Liver (tissue), 8 donors: ENCODE measurements at regions not wholly inside any gene's neighbourhood (a gene's known extent, or its start where the extent isn't known, plus 50 kb on each side); places are given as distances from the start of the nearest gene placed in this dataset.

Experiments
- DNase-seq: peaks from one replicate; pipeline ENCODE4 v3.0.0-alpha.2; 2017; ENCODE audit warnings: low spot score
- H3K27ac ChIP-seq, 2 donors: one replicate each; pipeline ENCODE4 v1.7.0; 2013; ENCODE audit warnings: inconsistent platforms in 2 of 2, low read length in 2 of 2, control low read depth in 1 of 2, low read depth in 1 of 2, mild to moderate bottlenecking in 1 of 2
- H3K27me3 ChIP-seq, 4 donors: one replicate each; pipeline versions ENCODE4 v1.6.1 to v1.7.0; 2013; ENCODE audit warnings: low read length in 3 of 4, inconsistent platforms in 1 of 4, mild to moderate bottlenecking in 1 of 4, moderate library complexity in 1 of 4; ENCODE audit not compliant: control insufficient read depth in 4 of 4, insufficient read depth in 4 of 4
- H3K36me3 ChIP-seq, 4 donors: one replicate each; pipeline versions ENCODE4 v1.6.1 to v1.7.0; 2013; ENCODE audit warnings: low read length in 3 of 4, mild to moderate bottlenecking in 3 of 4, low read depth in 1 of 4, moderate library complexity in 1 of 4; ENCODE audit not compliant: control insufficient read depth in 4 of 4, insufficient read depth in 3 of 4
- H3K4me1 ChIP-seq, 4 donors: one replicate each; pipeline versions ENCODE4 v1.6.1 to v1.7.0; 2013; ENCODE audit warnings: low read length in 3 of 4, mild to moderate bottlenecking in 3 of 4, moderate library complexity in 1 of 4; ENCODE audit not compliant: control insufficient read depth in 4 of 4, insufficient read depth in 4 of 4
- H3K4me3 ChIP-seq, 3 donors: one replicate each; pipeline versions ENCODE4 v1.6.1 to v1.7.0; 2013; ENCODE audit warnings: low read length in 3 of 3, control low read depth in 1 of 3, low read depth in 1 of 3, mild to moderate bottlenecking in 1 of 3
- H3K9ac ChIP-seq, 2 donors: one replicate each; pipeline ENCODE4 v1.7.0; 2013; ENCODE audit warnings: low read length in 2 of 2, mild to moderate bottlenecking in 2 of 2, moderate library complexity in 2 of 2, control low read depth in 1 of 2, low read depth in 1 of 2
- H3K9me3 ChIP-seq, 4 donors: one replicate each; pipeline versions ENCODE4 v1.6.1 to v1.7.0; 2013; ENCODE audit warnings: low read length in 3 of 4; ENCODE audit not compliant: control insufficient read depth in 4 of 4
- ATF3 ChIP-seq: IDR thresholded peaks from 2 replicates; pipeline ENCODE4 v1.6.1; 2016; ENCODE audit warnings: antibody characterized with exemption
- CTCF ChIP-seq: fragments of 150-350 bp; IDR thresholded peaks from 2 replicates; pipeline ENCODE4 v1.5.1; 2017; ENCODE audit warnings: improper control_type of control experiment, low read depth, low read length; ENCODE audit not compliant: missing input control
- FOXA1 ChIP-seq: IDR thresholded peaks from 2 replicates; pipeline ENCODE4 v1.6.1; 2016; ENCODE audit warnings: antibody characterized with exemption
- FOXA2 ChIP-seq: IDR thresholded peaks from 2 replicates; pipeline ENCODE4 v1.6.1; 2016; ENCODE audit warnings: antibody characterized with exemption
- GABPA ChIP-seq, 2 donors: IDR thresholded peaks in 1 of 2; conservative IDR thresholded peaks in 1 of 2; 2 replicates each; pipeline ENCODE4 v1.6.1; 2016; ENCODE audit warnings: antibody characterized with exemption in 2 of 2, mild to moderate bottlenecking in 1 of 2, moderate library complexity in 1 of 2
- HNF4A ChIP-seq, 2 donors: conservative IDR thresholded peaks; 2 replicates each; pipeline ENCODE4 v1.6.1; 2016; ENCODE audit warnings: antibody characterized with exemption in 2 of 2, mild to moderate bottlenecking in 2 of 2
- JUND ChIP-seq, 2 donors: IDR thresholded peaks; 2 replicates each; pipeline ENCODE4 v1.6.1; 2016; ENCODE audit warnings: antibody characterized with exemption in 2 of 2
- MAX ChIP-seq: IDR thresholded peaks from 2 replicates; pipeline ENCODE4 v1.6.1; 2016; ENCODE audit warnings: antibody characterized with exemption
- RAD21 ChIP-seq, 2 donors: IDR thresholded peaks; 2 replicates each; pipeline ENCODE4 v1.6.1; 2016; ENCODE audit warnings: antibody characterized with exemption in 2 of 2, mild to moderate bottlenecking in 2 of 2
- REST ChIP-seq: IDR thresholded peaks from 2 replicates; pipeline ENCODE4 v1.6.1; 2016; ENCODE audit warnings: antibody characterized with exemption, mild to moderate bottlenecking
- RXRA ChIP-seq, 2 donors: IDR thresholded peaks; 2 replicates each; pipeline ENCODE4 v1.6.1; 2017 to 2018; ENCODE audit warnings: antibody characterized with exemption in 2 of 2, mild to moderate bottlenecking in 1 of 2
- SP1 ChIP-seq: IDR thresholded peaks from 2 replicates; pipeline ENCODE4 v1.6.1; 2018; ENCODE audit warnings: antibody characterized with exemption, mild to moderate bottlenecking
- ZBTB33 ChIP-seq: IDR thresholded peaks from 2 replicates; pipeline ENCODE4 v1.6.1; 2016; ENCODE audit warnings: antibody characterized with exemption
- WGBS: extraction: QIAGEN DNeasy Blood & Tissue Kit; methylation state at CpG from one replicate; pipeline ENCODE4 v1.1.7; 2013; 5-methylcytosine and 5-hydroxymethylcytosine counted together
- donor health status: healthy.
- donor health status: healthy.
- donor health status: healthy.
- donor health status: healthy.
- donor health status: healthy.

- Histone ChIP-seq H3K4me3 (no peak overlapping the region), H3K27ac (no peak overlapping the region), H3K36me3 (no peaks in the 10 kb centered on the region), H3K4me1 (no peaks in the 10 kb centered on the region), H3K27me3 (peaks cover 0 to 3% (median under 1%) of the 10 kb centered on the region in 4 donors), H3K9ac (no peak overlapping the region), H3K9me3 (no peaks in the 10 kb centered on the region)
- DNase-seq = no peak
- no peak for TF ChIP-seq ATF3
- no peak for TF ChIP-seq GABPA (IDR thresholded peaks at IDR 0.05 in 1 of 2, conservative IDR thresholded peaks at IDR 0.05 in 1 of 2)
- TF ChIP-seq SP1 = no peak
- TF ChIP-seq FOXA2 = no peak
- TF ChIP-seq CTCF = no peak
- TF ChIP-seq MAX = no peak
- no peak for TF ChIP-seq RAD21 (IDR thresholded peaks at IDR 0.05)
- WGBS = 72% methylated on average over 17 of the region's 17 CpGs
These were observed 172.5 kb upstream of the FOXF1 start for GRCh38 chr16:86337581-86338402.

GRCh38 chr16:86338403-86339115, 171.8 kb upstream of the FOXF1 start:
- no peak overlapping the region for H3K4me3 ChIP-seq
- DNase-seq = no peak
- H3K27ac ChIP-seq = no peak overlapping the region
- no peak for TF ChIP-seq ZBTB33
- TF ChIP-seq MAX = no peak
- TF ChIP-seq REST = no peak
- no peak for TF ChIP-seq JUND (IDR thresholded peaks at IDR 0.05)
- TF ChIP-seq FOXA1 = no peak
- no peak for TF ChIP-seq GABPA (IDR thresholded peaks at IDR 0.05 in 1 of 2, conservative IDR thresholded peaks at IDR 0.05 in 1 of 2)
- TF ChIP-seq RXRA (IDR thresholded peaks at IDR 0.05) = no peak
- no peak for TF ChIP-seq HNF4A (conservative IDR thresholded peaks at IDR 0.05)
- no peak for TF ChIP-seq SP1
- H3K27me3 ChIP-seq = peaks cover 0 to 6% (median under 1%) of the 10 kb centered on the region in 4 donors
- no peaks in the 10 kb centered on the region for H3K4me1 ChIP-seq
- H3K9me3 ChIP-seq = no peaks in the 10 kb centered on the region
- no peaks in the 10 kb centered on the region for H3K36me3 ChIP-seq
- WGBS = 79% methylated on average over 5 of the region's 5 CpGs
- H3K9ac ChIP-seq = no peak overlapping the region
